ENCODE measurements at regions not wholly inside any gene's neighbourhood (a gene's known extent, or its start where the extent isn't known, plus 50 kb on each side); places are given as distances from the start of the nearest gene placed in this dataset.

DNA sequence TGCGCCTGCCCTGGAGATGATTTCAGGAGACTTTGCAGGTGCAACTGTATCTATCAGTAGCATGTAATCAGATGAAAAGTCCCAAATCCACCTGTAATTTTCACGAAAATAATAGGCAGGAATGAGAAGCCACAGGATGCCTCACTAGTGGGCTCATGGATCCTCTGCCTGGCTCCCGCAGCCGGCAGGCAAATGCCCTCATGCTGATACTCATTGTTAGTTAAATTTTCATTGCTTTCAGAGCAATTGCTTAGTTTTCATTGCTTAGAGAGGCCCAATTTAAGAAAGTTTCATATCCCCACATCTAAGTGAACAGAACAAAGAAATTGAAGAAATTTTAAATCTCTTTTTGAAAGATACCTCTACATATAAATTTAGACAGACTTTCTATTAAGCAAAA is 57.6 kb upstream of the CTDP1 start:
- no peaks in the 10 kb centered on the region for H3K36me3 ChIP-seq (ENCODE audit: control insufficient read depth, insufficient read depth, low read length)
- DNase-seq (ENCODE audit: low read depth): no peak
- H3K27me3 ChIP-seq (ENCODE audit: control insufficient read depth, insufficient read depth, low read length): peaks cover 7% of the 10 kb centered on the region
- no peak overlapping the region for H3K4me3 ChIP-seq (ENCODE audit: low read depth, low read length)
- TF ChIP-seq CTCF (IDR thresholded peaks at IDR 0.05; ENCODE audit: insufficient read depth, low read length, poor library complexity, severe bottlenecking): no peak

GRCh38 chr18:79624356-79625170 is 55.0 kb upstream of the CTDP1 start:
- no peak for TF ChIP-seq CTCF (IDR thresholded peaks at IDR 0.05; ENCODE audit: insufficient read depth, low read length, poor library complexity, severe bottlenecking)
- Histone ChIP-seq H3K36me3 (ENCODE audit: control insufficient read depth, insufficient read depth, low read length) (no peaks in the 10 kb centered on the region), H3K4me3 (ENCODE audit: low read depth, low read length) (no peak overlapping the region), H3K27me3 (ENCODE audit: control insufficient read depth, insufficient read depth, low read length) (peaks cover 9% of the 10 kb centered on the region)
- no peak for DNase-seq (ENCODE audit: low read depth)

GRCh38 chr18:79625195-79625923 is 54.2 kb upstream of the CTDP1 start:
- Histone ChIP-seq H3K36me3 (ENCODE audit: control insufficient read depth, insufficient read depth, low read length) (no peaks in the 10 kb centered on the region), H3K27me3 (ENCODE audit: control insufficient read depth, insufficient read depth, low read length) (peaks cover 9% of the 10 kb centered on the region), H3K4me3 (ENCODE audit: low read depth, low read length) (no peak overlapping the region)
- no peak for TF ChIP-seq CTCF (IDR thresholded peaks at IDR 0.05; ENCODE audit: insufficient read depth, low read length, poor library complexity, severe bottlenecking)
- no peak for DNase-seq (ENCODE audit: low read depth)

DNA sequence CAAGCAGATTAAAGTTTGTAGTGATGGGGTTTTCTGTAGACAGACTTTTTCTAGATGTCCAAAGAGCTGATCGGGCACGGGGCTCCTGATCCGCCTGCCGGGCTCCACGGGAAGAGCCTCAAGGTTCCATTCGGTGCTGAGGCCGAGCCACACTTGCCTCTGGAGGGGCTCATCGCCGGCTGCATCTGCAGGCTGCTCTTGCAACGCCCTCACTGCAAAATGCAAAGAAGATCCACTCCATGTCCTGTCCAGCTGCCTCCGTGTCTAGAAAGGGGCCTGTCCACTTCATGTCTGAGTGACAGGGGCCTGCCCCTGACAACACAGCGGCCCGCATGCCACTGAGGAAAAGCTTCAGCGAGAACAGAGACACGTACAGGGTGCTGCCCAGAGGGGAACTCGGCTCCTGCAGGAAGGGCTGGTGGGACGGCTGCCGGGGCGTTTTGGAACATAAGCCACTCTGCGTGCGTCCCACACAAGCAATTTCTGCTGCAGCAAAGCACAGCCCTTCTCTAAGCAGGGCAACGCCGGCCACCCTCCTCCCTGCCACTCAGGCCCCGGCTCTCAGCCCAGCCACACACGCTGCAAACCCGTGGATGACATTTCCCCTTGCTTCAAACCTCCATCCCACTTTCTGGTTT is 53.6 kb upstream of the CTDP1 start:
- TF ChIP-seq CTCF (IDR thresholded peaks at IDR 0.05; ENCODE audit: insufficient read depth, low read length, poor library complexity, severe bottlenecking): no peak
- Histone ChIP-seq H3K27me3 (ENCODE audit: control insufficient read depth, insufficient read depth, low read length) (peaks cover 9% of the 10 kb centered on the region), H3K4me3 (ENCODE audit: low read depth, low read length) (no peak overlapping the region), H3K36me3 (ENCODE audit: control insufficient read depth, insufficient read depth, low read length) (no peaks in the 10 kb centered on the region)
- DNase-seq (ENCODE audit: low read depth): no peak

GRCh38 chr18:79626905-79627749 is 52.5 kb upstream of the CTDP1 start:
- no peak for TF ChIP-seq CTCF (IDR thresholded peaks at IDR 0.05; ENCODE audit: insufficient read depth, low read length, poor library complexity, severe bottlenecking)
- Histone ChIP-seq H3K27me3 (ENCODE audit: control insufficient read depth, insufficient read depth, low read length) (peaks cover 6% of the 10 kb centered on the region), H3K36me3 (ENCODE audit: control insufficient read depth, insufficient read depth, low read length) (no peaks in the 10 kb centered on the region), H3K4me3 (ENCODE audit: low read depth, low read length) (no peak overlapping the region)
- DNase-seq (ENCODE audit: low read depth): no peak
